Omental fat pad (tissue), 3 donors: ENCODE measurements at regions not wholly inside any gene's neighbourhood (a gene's known extent, or its start where the extent isn't known, plus 50 kb on each side); places are given as distances from the start of the nearest gene placed in this dataset.

Source experiments
- ATAC-seq: fragments of 150-250 bp; one replicate; pipeline ENCODE4 v1.9.1; 2016; ENCODE audit warnings: mild to moderate bottlenecking, moderate library complexity; ENCODE audit not compliant: low FRiP score
- DNase-seq: peaks from one replicate; pipeline ENCODE4 v3.0.0-alpha.2; 2019; ENCODE audit warnings: low spot score
- CTCF ChIP-seq, 3 donors: fragments of 450-650 bp; IDR thresholded peaks; one replicate each; pipeline ENCODE4 v1.5.1; 2016 to 2017; ENCODE audit warnings: antibody characterized with exemption in 3 of 3, mild to moderate bottlenecking in 3 of 3, moderate library complexity in 2 of 3

DNA sequence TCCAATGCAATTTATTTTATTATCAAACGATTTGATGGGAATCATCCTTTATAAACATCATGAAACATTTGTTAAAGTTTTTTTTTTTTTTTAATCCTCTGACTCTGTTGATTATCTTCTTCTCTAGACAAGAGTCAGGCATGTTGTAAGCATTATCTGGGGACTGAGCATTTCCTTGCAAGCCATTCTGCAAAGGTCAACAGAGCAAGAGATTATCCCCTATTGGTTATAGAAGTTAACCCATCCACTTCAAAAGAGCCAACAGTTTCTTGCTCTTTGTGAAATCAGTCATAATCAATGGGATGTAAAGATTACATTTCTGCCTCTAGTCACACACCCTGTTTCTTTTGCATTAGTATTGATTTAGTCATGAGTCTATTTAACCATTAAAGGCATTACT is 368.8 kb upstream of the ADGRL4 start:
- DNase-seq (no peak), ATAC-seq (no peak)
- TF ChIP-seq CTCF (IDR thresholded peaks at IDR 0.05): no peak

DNA sequence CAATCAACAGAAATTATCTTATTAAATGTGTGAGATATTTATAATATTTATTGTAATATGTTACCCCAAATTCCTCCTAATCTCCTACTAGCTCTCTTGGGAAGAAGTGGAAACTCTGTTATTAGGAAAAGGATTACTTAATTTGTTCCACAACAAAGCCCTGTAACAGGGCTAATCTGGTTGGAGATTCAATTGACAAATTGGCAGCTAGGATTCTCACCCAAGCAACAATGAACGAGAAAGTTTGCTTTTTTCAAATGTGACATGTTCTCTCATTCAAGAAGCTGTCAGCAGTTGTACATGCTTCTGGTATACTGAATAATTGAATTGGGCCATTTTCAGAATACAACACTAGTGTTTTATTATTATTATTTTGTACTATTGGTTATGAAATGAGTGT is 367.9 kb upstream of the ADGRL4 start:
- ATAC-seq: no peak
- no peak for DNase-seq
- no peak for TF ChIP-seq CTCF (IDR thresholded peaks at IDR 0.05)

- no peak for DNase-seq
- ATAC-seq: no peak
- no peak for TF ChIP-seq CTCF (IDR thresholded peaks at IDR 0.05)
These were observed 367.1 kb upstream of the ADGRL4 start for GRCh38 chr1:79373481-79374125.

GRCh38 chr1:79371802-79372201 is 365.3 kb upstream of the ADGRL4 start:
- ATAC-seq: no peak
- DNase-seq: no peak
- no peak for TF ChIP-seq CTCF (IDR thresholded peaks at IDR 0.05)

- DNase-seq: no peak
- no peak for TF ChIP-seq CTCF (IDR thresholded peaks at IDR 0.05)
- ATAC-seq: no peak
These were observed 362.6 kb upstream of the ADGRL4 start for GRCh38 chr1:79369091-79369490.

DNA sequence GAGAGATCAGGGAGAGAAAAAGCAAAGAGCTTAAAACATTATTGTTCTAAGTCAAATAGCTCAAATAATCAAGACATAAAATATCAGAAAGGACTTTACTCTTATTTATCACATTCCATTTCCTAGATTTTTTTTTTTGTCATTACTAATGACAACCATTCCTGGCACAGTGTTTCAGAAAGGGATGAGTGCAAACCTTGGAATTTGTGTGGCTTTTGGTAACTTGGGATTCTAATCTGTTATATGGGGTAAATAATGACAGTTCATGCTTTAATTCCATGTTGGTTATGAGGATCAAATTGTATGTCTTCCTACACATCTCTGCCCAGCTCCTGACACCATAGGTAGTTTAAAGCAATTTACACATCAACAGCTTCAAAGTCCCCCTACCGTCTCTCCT is 358.4 kb upstream of the ADGRL4 start:
- DNase-seq (no peak), ATAC-seq (no peak)
- no peak for TF ChIP-seq CTCF (IDR thresholded peaks at IDR 0.05)

DNA sequence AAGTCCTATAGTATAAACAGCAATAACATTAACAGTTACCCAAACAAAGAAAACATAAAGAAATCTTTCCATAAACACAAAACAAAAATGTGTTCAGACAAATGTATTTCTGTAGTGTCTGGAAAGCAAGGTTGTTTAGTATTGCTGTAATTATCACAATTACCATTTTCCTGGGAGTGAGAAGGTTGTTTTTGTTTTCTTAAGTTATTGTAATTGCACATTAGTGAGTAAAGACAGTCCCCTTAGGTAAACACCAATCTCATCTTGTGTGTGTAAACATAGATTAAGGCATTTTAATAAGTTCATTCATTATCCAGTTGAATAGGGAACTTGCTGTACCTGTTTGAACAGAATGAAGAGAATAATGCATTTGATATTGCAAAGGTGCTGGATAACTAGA is 356.9 kb upstream of the ADGRL4 start:
- TF ChIP-seq CTCF (IDR thresholded peaks at IDR 0.05): no peak
- no peak for ATAC-seq
- no peak for DNase-seq
